ENCODE measurements at regions not wholly inside any gene's neighbourhood (a gene's known extent, or its start where the extent isn't known, plus 50 kb on each side); places are given as distances from the start of the nearest gene placed in this dataset.
"Not testable (repeated sequence)": the region's sequence is repeated elsewhere in the genome, so short reads cannot be mapped to it uniquely, and the experiment has no call there.

DNA sequence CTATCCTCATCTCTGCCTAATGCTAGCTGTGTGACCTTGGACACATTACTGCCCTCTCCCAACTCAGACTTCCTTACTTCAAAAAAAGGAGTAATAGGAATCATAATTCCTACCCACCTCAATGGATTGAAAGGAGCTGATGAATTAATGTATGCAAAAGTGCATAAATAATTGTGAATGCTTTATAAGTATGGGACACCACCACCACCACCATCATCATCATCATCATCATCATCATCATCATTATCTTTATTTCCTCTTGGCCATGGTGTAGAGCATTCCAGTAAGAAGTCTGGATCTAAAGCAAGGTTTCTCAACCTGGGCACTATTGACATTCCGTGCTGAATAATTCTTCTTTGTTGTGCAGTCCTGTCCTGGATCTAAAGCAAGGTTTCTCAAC lies 282.5 kb downstream of the MEX3B start:
- DNase-seq = no peak

GRCh38 chr15:81760686-81761085 lies 285.1 kb downstream of the MEX3B start:
- DNase-seq = no peak

DNA sequence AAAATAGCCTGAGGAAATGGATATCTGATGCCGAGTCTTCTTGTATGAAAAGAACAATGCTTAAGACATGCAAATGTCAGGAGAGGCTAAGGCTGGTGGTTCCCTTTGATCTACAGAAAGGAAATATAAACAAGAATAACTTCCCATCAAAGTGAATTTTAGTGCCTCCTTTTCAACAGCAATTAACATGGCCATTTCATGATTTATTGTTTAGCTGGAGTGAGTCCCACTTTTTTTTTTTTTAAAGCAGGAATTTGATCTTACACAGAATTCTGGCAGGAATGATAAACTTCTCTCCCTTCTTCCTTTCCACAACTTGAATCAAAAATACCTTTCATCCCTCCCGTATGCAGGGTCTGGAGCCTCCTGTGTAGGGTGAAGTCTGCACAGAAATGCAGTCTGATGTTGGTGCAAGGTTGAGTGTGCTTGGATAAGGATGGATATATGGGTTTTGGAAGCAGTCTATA lies 287.0 kb downstream of the MEX3B start:
- DNase-seq = no peak

GRCh38 chr15:81755626-81756025 lies 290.2 kb downstream of the MEX3B start:
- DNase-seq = no peak

- no peak for DNase-seq
Measured at GRCh38 chr15:81754078-81754477, 291.7 kb downstream of the MEX3B start.

- no peak for DNase-seq
Measured at GRCh38 chr15:81752974-81753373, 292.8 kb downstream of the MEX3B start.

DNA sequence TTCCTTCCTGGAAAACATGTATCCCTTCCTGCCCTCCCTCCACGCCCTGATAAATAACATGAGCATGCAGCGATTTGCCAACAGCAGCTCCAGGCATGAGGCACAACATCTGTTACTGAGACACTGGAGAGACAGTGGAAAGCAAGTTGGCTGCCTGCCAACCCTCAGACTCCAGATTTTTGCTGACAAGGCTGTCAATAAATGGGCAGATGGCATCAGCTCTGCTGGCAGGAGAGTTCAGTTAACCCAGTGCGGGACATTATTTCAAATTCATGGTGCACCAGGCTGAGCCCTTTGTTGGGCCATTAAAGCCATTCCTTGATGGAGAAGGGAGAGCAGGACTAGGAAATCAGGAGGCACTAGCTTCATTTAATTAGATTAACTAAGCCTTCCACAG lies 293.3 kb downstream of the MEX3B start:
- DNase-seq = peak; percentile 97

- DNase-seq = no peak
Measured at GRCh38 chr15:81751816-81752545, 293.8 kb downstream of the MEX3B start.

DNA sequence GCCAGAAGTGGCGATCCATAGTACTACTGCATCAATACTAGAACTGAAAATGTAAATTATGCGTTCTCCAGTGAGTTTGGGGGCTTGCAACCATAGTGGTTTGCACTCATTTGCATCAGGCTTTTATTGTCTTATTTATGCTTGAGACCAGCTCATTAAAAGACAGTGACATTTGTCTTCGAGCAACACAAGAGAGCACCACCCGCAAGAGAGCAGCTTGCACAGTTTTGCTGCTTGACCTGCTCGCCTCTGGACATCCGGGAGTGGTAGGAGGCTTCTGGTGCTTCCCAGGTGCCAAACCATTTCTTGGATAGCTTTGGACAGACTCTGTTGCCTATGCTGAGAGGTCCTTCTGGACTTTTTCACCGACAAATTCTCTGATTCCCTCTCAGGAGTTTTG lies 294.6 kb downstream of the MEX3B start:
- no peak for DNase-seq

DNA sequence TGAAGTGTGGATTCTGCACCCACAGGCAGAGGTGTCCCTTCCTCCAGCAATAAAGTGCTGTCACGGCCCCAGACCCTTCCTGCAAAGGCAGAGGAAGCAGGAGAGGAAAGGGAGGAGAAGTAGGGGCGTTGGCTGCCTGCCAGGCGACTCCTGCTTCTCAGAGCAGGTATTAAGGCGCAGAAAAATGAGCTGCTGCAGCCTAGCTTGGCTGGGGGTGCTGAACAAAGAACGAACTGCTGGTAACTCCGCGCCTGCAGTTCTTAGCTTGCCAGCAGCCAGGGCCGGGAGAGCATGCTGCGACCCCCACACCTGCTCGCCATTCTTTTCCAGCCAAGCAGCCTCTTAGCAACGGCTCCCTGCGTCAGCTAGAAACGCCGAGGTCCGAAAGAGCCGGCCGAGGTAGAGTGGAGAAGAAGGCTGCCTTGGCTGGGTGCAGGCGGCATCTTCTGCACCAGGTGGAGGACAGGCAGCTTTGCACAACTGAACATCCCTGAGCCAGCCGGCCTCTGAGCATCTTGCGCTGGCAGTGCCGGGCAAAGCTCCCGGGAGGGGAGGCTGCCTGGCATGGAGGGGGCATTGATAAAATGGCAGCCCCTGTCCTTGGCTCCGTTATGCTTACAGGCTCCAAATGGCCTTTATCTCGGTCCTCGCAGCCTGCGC lies 296.0 kb downstream of the MEX3B start:
- no peak for DNase-seq

GRCh38 chr15:81747482-81747881 lies 298.3 kb downstream of the MEX3B start:
- DNase-seq = no peak

GRCh38 chr15:81747026-81747425 lies 298.8 kb downstream of the MEX3B start:
- DNase-seq = no peak

DNA sequence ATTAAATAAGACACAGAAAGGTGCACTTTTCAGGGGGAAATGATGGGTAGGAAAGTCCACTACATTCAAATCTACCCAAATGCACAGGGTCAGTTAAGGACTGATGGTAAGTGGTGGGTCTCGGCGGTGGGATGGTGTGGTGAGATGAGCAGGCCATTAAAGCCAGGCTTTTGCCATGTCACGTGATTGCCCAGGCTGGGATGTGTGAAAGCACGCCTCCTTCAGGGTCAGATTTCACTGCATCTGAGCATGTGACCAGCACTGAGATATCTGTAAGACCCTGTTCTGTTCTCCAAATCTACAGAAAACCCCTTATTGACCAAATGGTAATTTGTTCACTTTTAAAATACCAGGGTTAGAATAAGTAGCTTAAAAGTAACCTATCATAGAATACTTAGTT lies 301.5 kb downstream of the MEX3B start:
- DNase-seq = no peak

DNA sequence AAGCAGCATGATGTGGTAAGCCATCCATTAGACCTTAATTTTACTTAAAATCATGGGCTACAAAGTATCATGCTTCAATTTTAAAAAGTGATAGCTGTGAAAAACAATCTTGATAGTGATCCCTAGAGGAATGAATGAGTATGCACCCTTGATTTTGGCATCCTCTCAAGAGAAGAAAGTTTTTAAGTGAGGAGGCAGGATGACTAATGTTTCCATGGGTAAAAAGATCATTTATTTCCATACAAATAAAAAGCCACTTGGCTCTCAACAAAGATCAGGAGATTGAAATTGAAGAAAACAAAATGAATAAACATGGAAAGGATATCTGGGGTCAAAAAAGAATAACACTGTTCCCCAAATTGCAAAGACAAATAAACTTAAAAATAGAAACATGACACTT lies 305.4 kb downstream of the MEX3B start:
- no peak for DNase-seq

GRCh38 chr15:81729340-81729739 lies 316.5 kb downstream of the MEX3B start:
- no peak for DNase-seq

GRCh38 chr15:81728726-81729125 lies 317.1 kb downstream of the MEX3B start:
- no peak for DNase-seq

GRCh38 chr15:81725590-81725989 lies 320.2 kb downstream of the MEX3B start:
- DNase-seq = no peak

GRCh38 chr15:81724536-81724935 lies 321.3 kb downstream of the MEX3B start:
- DNase-seq = no peak

DNA sequence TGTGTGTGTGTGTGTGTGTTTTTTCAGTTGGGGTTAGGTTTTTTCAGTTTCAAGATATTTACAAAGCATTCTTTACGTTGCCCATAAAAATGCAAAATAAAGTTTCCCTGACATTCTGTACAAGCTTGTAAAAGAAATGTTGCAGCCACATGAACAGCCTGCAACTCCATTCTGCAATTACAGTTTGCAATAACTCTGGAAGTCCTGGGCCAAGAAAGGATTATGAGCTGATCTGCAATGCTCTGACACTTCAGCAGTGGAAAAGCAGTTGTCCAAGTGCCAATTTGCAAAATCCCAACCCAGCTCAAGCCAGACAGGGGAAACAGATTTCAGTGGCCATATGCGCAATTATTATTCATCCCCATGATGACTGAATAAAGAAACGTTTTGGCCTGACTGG lies 322.1 kb downstream of the MEX3B start:
- no peak for DNase-seq

- no peak for DNase-seq
Measured at GRCh38 chr15:81723113-81723651, 322.6 kb downstream of the MEX3B start.

DNA sequence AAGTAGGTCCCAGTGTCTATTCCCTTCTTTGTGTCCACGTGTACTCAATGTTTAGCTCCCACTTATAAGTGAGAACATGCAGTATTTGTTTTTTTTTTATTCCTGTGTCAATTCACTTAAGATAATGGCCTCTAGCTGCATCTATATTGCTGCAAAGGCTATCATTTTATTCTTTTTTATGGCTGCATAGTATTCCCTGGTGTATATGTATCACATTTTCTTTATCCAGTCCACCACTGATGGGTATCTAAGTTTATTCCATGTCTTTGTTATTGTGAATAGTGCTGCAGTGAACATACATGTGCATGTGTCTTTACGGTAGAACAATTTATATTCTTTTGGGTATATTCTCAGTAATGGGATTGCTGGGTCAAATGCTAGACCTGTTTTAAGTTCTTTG lies 329.4 kb downstream of the MEX3B start:
- not testable (repeated sequence) for DNase-seq

- no peak for DNase-seq
Measured at GRCh38 chr15:81710328-81710727, 335.5 kb downstream of the MEX3B start.

GRCh38 chr15:81706816-81707346 lies 332.9 kb upstream of the TMC3 start:
- DNase-seq = not testable (repeated sequence)

GRCh38 chr15:81705727-81706126 lies 331.7 kb upstream of the TMC3 start:
- not testable (repeated sequence) for DNase-seq

Measured in RPMI8226 (cell line).